ENCODE measurements at regions not wholly inside any gene's neighbourhood (a gene's known extent, or its start where the extent isn't known, plus 50 kb on each side); places are given as distances from the start of the nearest gene placed in this dataset.

DNA sequence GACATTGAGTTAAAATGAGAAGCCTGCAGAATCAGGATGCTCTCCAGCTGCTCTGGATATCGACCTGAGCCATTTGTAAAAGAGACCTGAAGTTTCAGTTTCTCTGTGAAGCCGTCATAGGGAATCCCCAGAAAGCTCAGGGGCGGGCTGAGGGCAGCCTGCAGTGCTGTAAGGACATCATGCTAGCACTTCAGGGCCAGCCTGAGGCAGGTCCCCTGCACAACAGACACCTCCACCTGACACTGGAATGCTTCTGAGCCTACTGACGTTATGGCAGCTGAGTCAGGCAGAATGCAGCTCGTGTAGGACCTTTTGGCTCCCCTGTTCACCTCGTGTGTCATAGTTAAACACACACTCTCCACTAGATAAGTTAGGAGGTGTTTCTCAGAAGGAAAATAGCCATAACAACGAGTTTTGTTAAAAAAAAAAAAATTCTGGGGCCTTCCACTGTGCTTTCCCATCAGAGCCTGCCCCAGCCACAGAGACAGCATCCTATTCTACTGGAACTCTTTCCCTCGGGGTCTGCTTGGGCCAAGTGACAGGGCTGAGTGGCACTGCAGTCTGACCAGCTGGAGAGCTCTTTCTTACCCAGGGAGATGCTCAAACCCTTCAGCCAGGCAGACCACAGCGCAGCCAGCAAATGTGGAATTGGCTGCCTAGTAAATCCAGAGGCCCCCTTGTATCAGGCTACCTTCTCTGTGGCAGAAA is 354.9 kb downstream of the DIRAS2 start:
- no peak for ATAC-seq (ENCODE audit: insufficient read depth, low FRiP score)
- Histone ChIP-seq H3K9ac (ENCODE audit: insufficient read depth in 1 of 2, low read length in 2 of 2) (no peak overlapping the region), H3K4me1 (ENCODE audit: control insufficient read depth in 5 of 5, insufficient read depth in 5 of 5, low read length in 5 of 5) (no peaks in the 10 kb centered on the region), H3K27me3 (ENCODE audit: control insufficient read depth in 3 of 3, insufficient read depth in 3 of 3, low read length in 2 of 3) (no peaks in the 10 kb centered on the region), H3K27ac (ENCODE audit: low read depth in 1 of 2, low read length in 1 of 2) (no peak overlapping the region), H3K4me3 (no peak overlapping the region), H3K9me3 (ENCODE audit: control insufficient read depth in 4 of 4, insufficient read depth in 3 of 4, low read length in 3 of 4) (peaks cover 0 to 4% (median 0%) of the 10 kb centered on the region in 4 donors), H3K36me3 (ENCODE audit: control insufficient read depth in 4 of 4, insufficient read depth in 4 of 4, low read length in 4 of 4) (no peaks in the 10 kb centered on the region)
- no peak for DNase-seq
- WGBS, 2 donors, result 45 to 72% methylated on average over 9 of the region's 9 CpGs
- no peak for TF ChIP-seq CTCF (IDR thresholded peaks at IDR 0.05; ENCODE audit: control extremely low read depth, extremely low read depth)

GRCh38 chr9:90288275-90288639 is 354.4 kb downstream of the DIRAS2 start:
- H3K36me3 ChIP-seq (ENCODE audit: control insufficient read depth in 4 of 4, insufficient read depth in 4 of 4, low read length in 4 of 4), result no peaks in the 10 kb centered on the region
- ATAC-seq (ENCODE audit: insufficient read depth, low FRiP score) (no peak), DNase-seq (no peak)
- no peak overlapping the region for H3K27ac ChIP-seq (ENCODE audit: low read depth in 1 of 2, low read length in 1 of 2)
- peaks cover 0 to 4% (median 0%) of the 10 kb centered on the region in 4 donors for H3K9me3 ChIP-seq (ENCODE audit: control insufficient read depth in 4 of 4, insufficient read depth in 3 of 4, low read length in 3 of 4)
- 83 to 86% methylated on average over 2 of the region's 2 CpGs for WGBS, 2 donors
- H3K9ac ChIP-seq (ENCODE audit: insufficient read depth in 1 of 2, low read length in 2 of 2), result no peak overlapping the region
- H3K4me1 ChIP-seq (ENCODE audit: control insufficient read depth in 5 of 5, insufficient read depth in 5 of 5, low read length in 5 of 5), result no peaks in the 10 kb centered on the region
- H3K4me3 ChIP-seq, result no peak overlapping the region
- no peak for TF ChIP-seq CTCF (IDR thresholded peaks at IDR 0.05; ENCODE audit: control extremely low read depth, extremely low read depth)
- H3K27me3 ChIP-seq (ENCODE audit: control insufficient read depth in 3 of 3, insufficient read depth in 3 of 3, low read length in 2 of 3), result no peaks in the 10 kb centered on the region

GRCh38 chr9:90290716-90291485 is 351.7 kb downstream of the DIRAS2 start:
- Histone ChIP-seq H3K4me3 (no peak overlapping the region), H3K9ac (ENCODE audit: insufficient read depth in 1 of 2, low read length in 2 of 2) (no peak overlapping the region), H3K9me3 (ENCODE audit: control insufficient read depth in 4 of 4, insufficient read depth in 3 of 4, low read length in 3 of 4) (peaks cover 0 to 4% (median 0%) of the 10 kb centered on the region in 4 donors), H3K4me1 (ENCODE audit: control insufficient read depth in 5 of 5, insufficient read depth in 5 of 5, low read length in 5 of 5) (no peaks in the 10 kb centered on the region), H3K36me3 (ENCODE audit: control insufficient read depth in 4 of 4, insufficient read depth in 4 of 4, low read length in 4 of 4) (no peaks in the 10 kb centered on the region), H3K27me3 (ENCODE audit: control insufficient read depth in 3 of 3, insufficient read depth in 3 of 3, low read length in 2 of 3) (no peaks in the 10 kb centered on the region), H3K27ac (ENCODE audit: low read depth in 1 of 2, low read length in 1 of 2) (no peak overlapping the region)
- DNase-seq, result no peak
- 75 to 85% methylated on average over 5 of the region's 5 CpGs for WGBS, 2 donors
- no peak for TF ChIP-seq CTCF (IDR thresholded peaks at IDR 0.05; ENCODE audit: control extremely low read depth, extremely low read depth)
- ATAC-seq (ENCODE audit: insufficient read depth, low FRiP score), result no peak
